ENCODE measurements at regions not wholly inside any gene's neighbourhood (a gene's known extent, or its start where the extent isn't known, plus 50 kb on each side); places are given as distances from the start of the nearest gene placed in this dataset.

- DNase-seq, result no peak
These were observed 272.3 kb downstream of the TENT5A start for GRCh38 chr6:81480139-81480538.

GRCh38 chr6:81476881-81477280, 275.6 kb downstream of the TENT5A start:
- no peak for DNase-seq

GRCh38 chr6:81475646-81476045, 276.8 kb downstream of the TENT5A start:
- DNase-seq, result no peak

- DNase-seq, result no peak
These were observed 286.6 kb downstream of the TENT5A start for GRCh38 chr6:81465859-81466258.

GRCh38 chr6:81456416-81456815, 296.1 kb downstream of the TENT5A start:
- DNase-seq, result no peak

- no peak for DNase-seq
These were observed 296.8 kb downstream of the TENT5A start for GRCh38 chr6:81455641-81456040.

GRCh38 chr6:81451787-81452186, 300.7 kb downstream of the TENT5A start:
- no peak for DNase-seq

GRCh38 chr6:81450180-81450579, 302.3 kb downstream of the TENT5A start:
- no peak for DNase-seq

- DNase-seq, result no peak
These were observed 306.0 kb downstream of the TENT5A start for GRCh38 chr6:81446509-81446908.

GRCh38 chr6:81439417-81439816, 313.1 kb downstream of the TENT5A start:
- no peak for DNase-seq

- no peak for DNase-seq
These were observed 315.5 kb downstream of the TENT5A start for GRCh38 chr6:81436990-81437389.

- DNase-seq, result no peak
These were observed 339.2 kb downstream of the TENT5A start for GRCh38 chr6:81413306-81413705.

GRCh38 chr6:81401970-81402690, 350.4 kb downstream of the TENT5A start:
- DNase-seq, result no peak

GRCh38 chr6:81396916-81397315, 355.6 kb downstream of the TENT5A start:
- DNase-seq, result no peak

GRCh38 chr6:81387163-81387562, 365.3 kb downstream of the TENT5A start:
- DNase-seq, result no peak

- DNase-seq, result no peak
These were observed 367.6 kb downstream of the TENT5A start for GRCh38 chr6:81384921-81385320.

- no peak for DNase-seq
These were observed 369.0 kb downstream of the TENT5A start for GRCh38 chr6:81383472-81383871.

GRCh38 chr6:81382852-81383251, 369.6 kb downstream of the TENT5A start:
- no peak for DNase-seq

GRCh38 chr6:81381382-81381916, 371.0 kb downstream of the TENT5A start:
- no peak for DNase-seq

GRCh38 chr6:81380718-81381338, 371.7 kb downstream of the TENT5A start:
- no peak for DNase-seq

- DNase-seq, result no peak
These were observed 375.7 kb downstream of the TENT5A start for GRCh38 chr6:81376745-81377144.

GRCh38 chr6:81373414-81373813, 379.1 kb downstream of the TENT5A start:
- no peak for DNase-seq

- no peak for DNase-seq
These were observed 380.6 kb downstream of the TENT5A start for GRCh38 chr6:81371930-81372329.

Data from hypothalamus (tissue), 51 donors.